H9 (cell line): ENCODE measurements at regions not wholly inside any gene's neighbourhood (a gene's known extent, or its start where the extent isn't known, plus 50 kb on each side); places are given as distances from the start of the nearest gene placed in this dataset.

Experiments
- DNase-seq: peaks from one replicate; pipeline ENCODE4 v3.0.0-alpha.2; 2017
- H2AFZ ChIP-seq: one replicate; pipeline ENCODE4 v1.6.1; 2013; ENCODE audit warnings: mild to moderate bottlenecking, low read length, control low read depth, moderate library complexity
- H2AK5ac ChIP-seq: 2 replicates; pipeline ENCODE4 v1.6.1; 2013; ENCODE audit warnings: low read length, control low read depth, mixed read lengths; ENCODE audit not compliant: insufficient read length
- H2BK120ac ChIP-seq: one replicate; pipeline ENCODE4 v1.6.1; 2013; ENCODE audit warnings: low read depth, mild to moderate bottlenecking, low read length, control low read depth, inconsistent platforms; ENCODE audit not compliant: poor library complexity, severe bottlenecking
- H2BK12ac ChIP-seq: 2 replicates; pipeline ENCODE4 v1.6.1; 2013; ENCODE audit warnings: low read length, control low read depth, mixed read lengths, low read depth; ENCODE audit not compliant: insufficient read length
- H2BK15ac ChIP-seq: 2 replicates; pipeline ENCODE4 v1.6.1; 2013; ENCODE audit warnings: low read depth, low read length, control low read depth
- H2BK20ac ChIP-seq: one replicate; pipeline ENCODE4 v1.6.1; 2013; ENCODE audit warnings: low read depth, mild to moderate bottlenecking, low read length, control low read depth, inconsistent platforms; ENCODE audit not compliant: poor library complexity, severe bottlenecking
- H2BK5ac ChIP-seq: 2 replicates; pipeline ENCODE4 v1.6.1; 2013; ENCODE audit warnings: low read length, control low read depth, mixed read lengths; ENCODE audit not compliant: insufficient read length
- H3K14ac ChIP-seq: 2 replicates; pipeline ENCODE4 v1.6.1; 2013; ENCODE audit warnings: low read length, control low read depth; ENCODE audit not compliant: insufficient read depth
- H3K18ac ChIP-seq: 2 replicates; pipeline ENCODE4 v1.6.1; 2013; ENCODE audit warnings: low read depth, mild to moderate bottlenecking, mixed read lengths, low read length, control low read depth; ENCODE audit not compliant: insufficient read length
- H3K23ac ChIP-seq: 2 replicates; pipeline ENCODE4 v1.6.1; 2013; ENCODE audit warnings: low read length, control low read depth, mixed read lengths, low read depth; ENCODE audit not compliant: insufficient read length
- H3K23me2 ChIP-seq: 2 replicates; pipeline ENCODE4 v1.6.1; 2013; ENCODE audit warnings: low read depth, mild to moderate bottlenecking, mixed read lengths, low read length, control low read depth; ENCODE audit not compliant: insufficient read length, poor library complexity, severe bottlenecking
- H3K27ac ChIP-seq: 2 replicates; pipeline ENCODE4 v1.5.1; 2013; ENCODE audit warnings: low read length, control low read depth, mixed read lengths, low read depth; ENCODE audit not compliant: insufficient read length
- H3K27me3 ChIP-seq: 2 replicates; pipeline ENCODE4 v1.6.1; 2013; ENCODE audit warnings: low read length, control low read depth, inconsistent platforms; ENCODE audit not compliant: insufficient read depth
- H3K4ac ChIP-seq: 2 replicates; pipeline ENCODE4 v1.6.1; 2013; ENCODE audit warnings: low read depth, mild to moderate bottlenecking, control low read depth, inconsistent platforms, low read length, moderate library complexity
- H3K4me1 ChIP-seq: 2 replicates; pipeline ENCODE4 v1.6.1; 2013; ENCODE audit warnings: low read length, control low read depth, inconsistent platforms; ENCODE audit not compliant: insufficient read depth
- H3K4me2 ChIP-seq: 2 replicates; pipeline ENCODE4 v1.6.1; 2013; ENCODE audit warnings: low read length, control low read depth, mixed read lengths; ENCODE audit not compliant: insufficient read length, insufficient read depth
- H3K56ac ChIP-seq: 2 replicates; pipeline ENCODE4 v1.6.1; 2013; ENCODE audit warnings: low read depth, mild to moderate bottlenecking, mixed read lengths, low read length, control low read depth; ENCODE audit not compliant: insufficient read length
- H3K79me1 ChIP-seq: 2 replicates; pipeline ENCODE4 v1.6.1; 2013; ENCODE audit warnings: low read depth, mild to moderate bottlenecking, moderate library complexity, low read length, control low read depth, inconsistent platforms; ENCODE audit not compliant: insufficient read depth, poor library complexity, severe bottlenecking
- H3K79me2 ChIP-seq: 2 replicates; pipeline ENCODE4 v1.6.1; 2013; ENCODE audit warnings: low read length, control low read depth, inconsistent platforms; ENCODE audit not compliant: insufficient read depth
- H3K9ac ChIP-seq: 2 replicates; pipeline ENCODE4 v1.6.1; 2013; ENCODE audit warnings: low read length, control low read depth, mixed read lengths; ENCODE audit not compliant: insufficient read length; ENCODE audit errors: extremely low read depth
- H3K9me3 ChIP-seq: one replicate; pipeline ENCODE4 v1.6.1; 2013; ENCODE audit warnings: low read depth, low read length, inconsistent platforms; ENCODE audit not compliant: control insufficient read depth
- H3T11ph ChIP-seq: one replicate; pipeline ENCODE4 v1.6.1; 2013; ENCODE audit warnings: mild to moderate bottlenecking, low read length, control low read depth, inconsistent platforms
- H4K20me1 ChIP-seq: one replicate; pipeline ENCODE4 v1.6.1; 2013; ENCODE audit not compliant: control insufficient read depth, insufficient read length, insufficient read depth
- H4K5ac ChIP-seq: 2 replicates; pipeline ENCODE4 v1.6.1; 2013; ENCODE audit warnings: low read depth, mild to moderate bottlenecking, mixed read lengths, low read length, control low read depth; ENCODE audit not compliant: insufficient read length
- H4K8ac ChIP-seq: replicated peaks from 2 replicates; pipeline ENCODE4 v1.6.1; 2013; ENCODE audit warnings: low read length, control low read depth, mixed read lengths, low read depth; ENCODE audit not compliant: insufficient read length
- H4K91ac ChIP-seq: 2 replicates; pipeline ENCODE4 v1.6.1; 2013; ENCODE audit warnings: low read depth, mild to moderate bottlenecking, moderate library complexity, mixed read lengths, low read length, control low read depth; ENCODE audit not compliant: insufficient read length
- H3K27ac Mint-ChIP-seq, 3 experiments: 2 replicates in 2 of 3; 3 replicates in 1 of 3; pipeline ENCODE4 v1.8.0; 2020 to 2021; ENCODE audit warnings: mixed read lengths in 3 of 3, mild to moderate bottlenecking in 1 of 3, moderate library complexity in 1 of 3
- H3K27me3 Mint-ChIP-seq: 2 replicates; pipeline ENCODE4 v1.8.0; 2021; ENCODE audit warnings: low read depth, mild to moderate bottlenecking, moderate library complexity, mixed read lengths
- H3K36me3 Mint-ChIP-seq, 3 experiments: 2 replicates in 2 of 3; 3 replicates in 1 of 3; pipeline ENCODE4 v1.8.0; 2020 to 2021; ENCODE audit warnings: low read depth in 3 of 3, mixed read lengths in 3 of 3; ENCODE audit not compliant: insufficient read depth in 1 of 3
- H3K4me1 Mint-ChIP-seq, 2 experiments: 2 replicates each; pipeline ENCODE4 v1.8.0; 2020; ENCODE audit warnings: mixed read lengths in 2 of 2
- H3K4me3 Mint-ChIP-seq, 2 experiments: 2 replicates in 1 of 2; 3 replicates in 1 of 2; pipeline ENCODE4 v1.8.0; 2020 to 2021; ENCODE audit warnings: mild to moderate bottlenecking in 2 of 2, mixed read lengths in 2 of 2, moderate library complexity in 1 of 2
- H3K9me3 Mint-ChIP-seq, 2 experiments: 2 replicates in 1 of 2; 3 replicates in 1 of 2; pipeline ENCODE4 v1.8.0; 2020; ENCODE audit warnings: mild to moderate bottlenecking in 2 of 2, mixed read lengths in 2 of 2, moderate library complexity in 1 of 2
- WGBS: extraction: QIAGEN DNeasy Blood & Tissue Kit; methylation state at CpG from one replicate; pipeline ENCODE4 v1.1.7; 2013; ENCODE audit warnings: missing lambda C conversion rate, low lambda C conversion rate, mixed read lengths; ENCODE audit not compliant: insufficient read length; ENCODE audit errors: extremely low coverage; 5-methylcytosine and 5-hydroxymethylcytosine counted together
- TF ChIP-seq, protein P1 (sequence below): fragments of 200-600 bp; sonication (generic); conservative IDR thresholded peaks from 3 replicates; pipeline ENCODE4 v1.8.0; 2021; ENCODE audit warnings: antibody characterized with exemption, mild to moderate bottlenecking

DNA sequence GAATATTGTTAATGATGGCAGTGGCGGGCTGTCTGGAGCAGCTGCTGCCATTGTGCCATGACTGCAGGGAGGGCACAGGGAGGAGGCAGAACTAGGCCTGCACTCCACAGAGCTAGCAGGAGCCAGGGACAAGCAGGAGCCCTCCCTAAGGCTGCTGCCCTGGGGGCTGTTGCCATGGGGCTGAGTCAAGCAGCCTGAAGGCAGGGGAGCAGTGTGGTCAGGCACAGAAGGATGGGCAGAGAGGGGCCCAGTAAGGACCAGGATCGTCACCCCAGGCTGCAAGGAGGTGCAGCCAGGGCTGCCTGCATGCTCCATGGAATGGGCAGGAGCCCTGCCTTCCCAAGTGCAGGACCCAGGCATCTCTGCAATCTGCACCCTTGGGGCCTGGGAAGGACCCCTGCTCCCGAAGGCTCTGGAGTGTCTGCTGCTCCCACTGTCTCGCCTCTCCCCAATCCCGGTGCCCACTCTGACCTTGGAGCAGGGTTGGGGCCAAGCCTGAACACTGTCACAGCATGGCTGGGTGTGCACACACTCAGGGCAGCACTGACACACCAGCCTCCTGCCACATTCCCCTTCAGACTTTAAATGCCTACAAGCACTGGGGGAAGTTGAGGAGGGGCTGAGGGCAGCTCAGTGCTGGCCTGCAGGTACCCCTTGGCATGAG is 98.3 kb upstream of the GALNTL6 start:
- no peaks in the 10 kb centered on the region for H3K9me3 Mint-ChIP-seq
- no peaks in the 10 kb centered on the region; a peak in 2 of 4 replicates for H3K4me1 Mint-ChIP-seq
- Histone ChIP-seq H2BK12ac (no peak overlapping the region), H3K79me2 (no peaks in the 10 kb centered on the region), H3K27me3 (no peaks in the 10 kb centered on the region), H4K8ac (no peak overlapping the region), H2AFZ (no peak overlapping the region), H3K4me1 (no peaks in the 10 kb centered on the region; the same call in 1 of the 2 replicates), H3K9me3 (no peaks in the 10 kb centered on the region), H2BK15ac (no peak overlapping the region), H4K91ac (no peak overlapping the region), H2BK5ac (no peak overlapping the region), H2BK120ac (no peak overlapping the region), H2AK5ac (no peak overlapping the region), H4K5ac (no peak overlapping the region), H3K79me1 (no peaks in the 10 kb centered on the region), H3K56ac (no peak overlapping the region), H4K20me1 (no peaks in the 10 kb centered on the region), H3K9ac (no peak overlapping the region), H3K23ac (no peak overlapping the region), H3K23me2 (no peaks in the 10 kb centered on the region), H2BK20ac (no peak overlapping the region), H3K27ac (no peak overlapping the region), H3T11ph (no peak overlapping the region), H3K14ac (no peak overlapping the region; the same call in 1 of the 2 replicates), H3K18ac (peak overlapping the region; percentile 25), H3K4ac (no peak overlapping the region), H3K4me2 (no peak overlapping the region)
- peak overlapping the region in 2 of 3 experiments; percentile 61 to 76; a peak in 3 of 7 replicates for H3K27ac Mint-ChIP-seq
- TF ChIP-seq, protein P1, sequence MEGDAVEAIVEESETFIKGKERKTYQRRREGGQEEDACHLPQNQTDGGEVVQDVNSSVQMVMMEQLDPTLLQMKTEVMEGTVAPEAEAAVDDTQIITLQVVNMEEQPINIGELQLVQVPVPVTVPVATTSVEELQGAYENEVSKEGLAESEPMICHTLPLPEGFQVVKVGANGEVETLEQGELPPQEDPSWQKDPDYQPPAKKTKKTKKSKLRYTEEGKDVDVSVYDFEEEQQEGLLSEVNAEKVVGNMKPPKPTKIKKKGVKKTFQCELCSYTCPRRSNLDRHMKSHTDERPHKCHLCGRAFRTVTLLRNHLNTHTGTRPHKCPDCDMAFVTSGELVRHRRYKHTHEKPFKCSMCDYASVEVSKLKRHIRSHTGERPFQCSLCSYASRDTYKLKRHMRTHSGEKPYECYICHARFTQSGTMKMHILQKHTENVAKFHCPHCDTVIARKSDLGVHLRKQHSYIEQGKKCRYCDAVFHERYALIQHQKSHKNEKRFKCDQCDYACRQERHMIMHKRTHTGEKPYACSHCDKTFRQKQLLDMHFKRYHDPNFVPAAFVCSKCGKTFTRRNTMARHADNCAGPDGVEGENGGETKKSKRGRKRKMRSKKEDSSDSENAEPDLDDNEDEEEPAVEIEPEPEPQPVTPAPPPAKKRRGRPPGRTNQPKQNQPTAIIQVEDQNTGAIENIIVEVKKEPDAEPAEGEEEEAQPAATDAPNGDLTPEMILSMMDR: no peak
- no peak overlapping the region for H3K4me3 Mint-ChIP-seq
- H3K27me3 Mint-ChIP-seq: no peaks in the 10 kb centered on the region
- no CpG with 5 or more reads among the region's 5 CpGs for WGBS
- DNase-seq: no peak
- H3K36me3 Mint-ChIP-seq: no peaks in the 10 kb centered on the region
